ENCODE measurements at regions not wholly inside any gene's neighbourhood (a gene's known extent, or its start where the extent isn't known, plus 50 kb on each side); places are given as distances from the start of the nearest gene placed in this dataset.

DNA sequence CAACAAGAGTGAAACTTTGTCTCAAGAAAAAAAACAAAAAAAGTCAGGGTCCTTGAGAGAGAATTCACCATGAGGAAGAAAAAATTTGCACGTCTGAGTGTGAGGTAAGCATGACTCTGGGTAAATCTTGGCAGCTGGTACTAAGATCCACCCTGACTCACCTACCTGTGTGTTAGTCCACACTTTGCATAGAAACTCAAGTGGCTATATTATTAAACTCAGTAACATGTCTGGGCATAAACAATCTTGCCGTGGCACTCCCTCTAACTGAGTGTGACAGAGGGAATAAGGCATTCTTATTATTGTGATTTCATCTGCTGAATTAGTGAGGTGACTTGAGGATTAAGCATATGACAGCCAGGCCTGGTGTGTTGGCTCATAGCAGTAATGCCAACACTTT, 259.4 kb upstream of the VLDLR start:
- H3K4me1 Mint-ChIP-seq, result no peaks in the 10 kb centered on the region
- no peaks in the 10 kb centered on the region for H3K36me3 Mint-ChIP-seq (ENCODE audit: low read depth)
- peak; percentile 18 for DNase-seq
- no peaks in the 10 kb centered on the region for H3K27me3 Mint-ChIP-seq
- intact Hi-C loops (cut with micrococcal nuclease), result no loop called here
- no peak overlapping the region for H3K4me3 Mint-ChIP-seq
- H3K9me3 Mint-ChIP-seq, result no peaks in the 10 kb centered on the region
- H3K27ac Mint-ChIP-seq, result no peak overlapping the region

DNA sequence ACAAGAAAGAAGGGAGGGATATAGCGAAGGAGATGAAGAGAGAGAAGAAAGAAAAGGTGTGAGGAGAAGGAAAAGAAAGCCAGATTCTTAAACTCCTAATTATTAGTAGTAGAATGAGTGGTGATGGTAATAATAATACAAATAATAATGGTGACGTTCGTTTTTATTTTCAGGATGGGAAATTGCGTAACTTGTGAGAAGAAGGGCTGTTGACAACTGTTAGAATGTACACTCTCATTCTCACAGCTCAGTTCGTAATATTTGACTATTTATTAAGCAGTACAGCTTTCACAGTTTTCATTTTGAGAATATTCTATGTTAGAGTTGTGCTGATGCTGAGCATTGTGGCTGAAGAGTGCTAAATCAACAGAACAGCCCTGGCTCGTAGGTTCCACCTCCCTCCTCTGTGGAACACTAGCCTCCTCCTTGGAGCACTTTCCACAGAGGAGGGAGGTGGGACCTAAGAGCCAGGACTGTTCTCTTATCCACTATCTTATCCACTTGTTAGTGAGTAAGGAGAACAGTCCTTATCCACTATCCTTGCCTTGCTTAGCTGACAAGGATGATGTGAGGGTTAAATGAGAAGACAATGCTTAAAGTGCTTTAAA, 258.3 kb upstream of the VLDLR start:
- no peaks in the 10 kb centered on the region for H3K36me3 Mint-ChIP-seq (ENCODE audit: low read depth)
- H3K4me1 Mint-ChIP-seq, result no peaks in the 10 kb centered on the region
- intact Hi-C loops (cut with micrococcal nuclease), result no loop called here
- no peak overlapping the region for H3K4me3 Mint-ChIP-seq
- H3K9me3 Mint-ChIP-seq, result no peaks in the 10 kb centered on the region
- no peak overlapping the region for H3K27ac Mint-ChIP-seq
- H3K27me3 Mint-ChIP-seq, result no peaks in the 10 kb centered on the region
- no peak for DNase-seq

DNA sequence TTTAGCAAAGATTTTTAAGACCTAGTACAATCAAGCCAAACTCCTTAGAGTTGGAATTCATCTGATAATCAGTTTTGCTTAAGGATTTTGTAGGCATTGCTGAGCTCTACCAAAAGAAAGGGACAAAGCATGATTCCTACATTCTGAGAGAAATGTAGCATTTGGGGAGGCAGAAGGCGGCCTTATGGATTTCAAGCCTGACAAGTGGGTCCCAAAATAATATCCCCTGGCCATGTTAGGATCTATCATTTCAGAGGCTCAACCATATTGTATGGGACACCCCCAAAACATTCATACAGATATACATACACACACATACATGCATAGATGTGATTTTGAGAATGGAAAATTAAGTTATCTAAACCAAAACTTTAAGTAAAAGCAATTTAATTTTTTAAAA, 257.8 kb upstream of the VLDLR start:
- no peaks in the 10 kb centered on the region for H3K27me3 Mint-ChIP-seq
- no peaks in the 10 kb centered on the region for H3K9me3 Mint-ChIP-seq
- no peak for DNase-seq
- H3K4me3 Mint-ChIP-seq, result no peak overlapping the region
- intact Hi-C loops (cut with micrococcal nuclease), result no loop called here
- H3K27ac Mint-ChIP-seq, result no peak overlapping the region
- H3K4me1 Mint-ChIP-seq, result no peaks in the 10 kb centered on the region
- no peaks in the 10 kb centered on the region for H3K36me3 Mint-ChIP-seq (ENCODE audit: low read depth)

DNA sequence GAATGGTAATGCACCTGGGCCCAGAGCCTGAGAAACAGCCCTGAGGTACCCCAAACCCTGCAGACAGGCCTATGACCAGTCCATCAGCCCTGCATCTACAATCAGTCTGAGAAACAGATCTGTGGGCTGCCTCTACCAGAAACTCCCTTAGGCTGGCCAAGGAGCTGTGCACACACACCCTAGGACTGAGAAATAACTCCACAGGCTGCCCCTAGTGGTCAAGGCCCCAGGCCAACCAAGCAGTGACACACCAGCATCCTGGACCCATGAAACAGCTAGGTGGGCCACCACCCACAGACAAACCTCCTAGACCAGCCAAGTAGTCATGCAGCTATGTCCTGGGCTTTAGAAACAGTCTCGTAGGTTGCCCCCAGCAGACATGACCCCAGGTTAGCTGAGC, 253.6 kb upstream of the VLDLR start:
- no peaks in the 10 kb centered on the region for H3K27me3 Mint-ChIP-seq
- H3K27ac Mint-ChIP-seq, result no peak overlapping the region
- H3K4me3 Mint-ChIP-seq, result no peak overlapping the region
- no peaks in the 10 kb centered on the region for H3K9me3 Mint-ChIP-seq
- no peak for DNase-seq
- H3K36me3 Mint-ChIP-seq (ENCODE audit: low read depth), result no peaks in the 10 kb centered on the region
- no peaks in the 10 kb centered on the region for H3K4me1 Mint-ChIP-seq
- intact Hi-C loops (cut with micrococcal nuclease), result no loop called here

DNA sequence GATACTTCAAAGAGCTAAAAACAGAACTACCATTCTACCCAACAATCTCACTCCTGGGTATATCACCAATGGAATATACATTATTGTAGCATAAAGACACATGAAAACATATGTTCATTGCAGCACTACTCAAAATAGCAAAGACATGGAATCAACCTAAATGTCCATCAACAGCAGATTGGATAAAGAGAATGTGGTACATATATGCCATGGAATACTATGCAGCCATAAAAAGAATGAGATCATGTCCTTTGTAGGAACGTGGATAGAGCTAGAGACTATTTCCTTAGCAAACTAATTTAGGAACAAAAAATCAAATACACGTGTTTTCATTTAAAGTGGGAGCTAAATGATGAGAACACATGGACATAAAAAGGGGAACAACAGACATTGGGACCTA, 247.9 kb upstream of the VLDLR start:
- Mint-ChIP-seq H3K4me1 (no peaks in the 10 kb centered on the region), H3K27ac (no peak overlapping the region), H3K27me3 (no peaks in the 10 kb centered on the region), H3K9me3 (peaks cover 4% of the 10 kb centered on the region), H3K36me3 (ENCODE audit: low read depth) (no peaks in the 10 kb centered on the region), H3K4me3 (no peak overlapping the region)
- DNase-seq, result no peak
- intact Hi-C loops (cut with micrococcal nuclease), result no loop called here

DNA sequence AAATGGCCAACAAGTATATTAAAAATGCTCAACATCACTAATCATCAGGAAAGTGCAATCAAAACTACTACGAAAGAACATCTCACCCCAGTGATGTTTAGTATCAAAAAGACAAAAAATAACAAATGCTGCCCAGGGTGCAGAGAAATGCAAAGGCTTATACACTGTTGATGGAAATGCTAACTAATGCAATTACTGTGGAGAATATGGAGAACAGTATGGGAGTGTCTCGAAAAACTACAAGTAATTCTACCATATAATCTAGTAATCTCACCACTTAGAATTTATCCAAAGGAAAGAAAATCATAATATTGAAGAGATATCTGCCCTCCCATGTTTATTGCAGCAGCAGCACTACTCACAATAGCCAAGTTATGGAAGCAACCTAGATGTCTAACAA, 246.5 kb upstream of the VLDLR start:
- intact Hi-C loops (cut with micrococcal nuclease), result no loop called here
- DNase-seq, result no peak
- peaks cover 4% of the 10 kb centered on the region for H3K9me3 Mint-ChIP-seq
- H3K27me3 Mint-ChIP-seq, result no peaks in the 10 kb centered on the region
- no peak overlapping the region for H3K27ac Mint-ChIP-seq
- no peaks in the 10 kb centered on the region for H3K36me3 Mint-ChIP-seq (ENCODE audit: low read depth)
- H3K4me1 Mint-ChIP-seq, result no peaks in the 10 kb centered on the region
- H3K4me3 Mint-ChIP-seq, result no peak overlapping the region

DNA sequence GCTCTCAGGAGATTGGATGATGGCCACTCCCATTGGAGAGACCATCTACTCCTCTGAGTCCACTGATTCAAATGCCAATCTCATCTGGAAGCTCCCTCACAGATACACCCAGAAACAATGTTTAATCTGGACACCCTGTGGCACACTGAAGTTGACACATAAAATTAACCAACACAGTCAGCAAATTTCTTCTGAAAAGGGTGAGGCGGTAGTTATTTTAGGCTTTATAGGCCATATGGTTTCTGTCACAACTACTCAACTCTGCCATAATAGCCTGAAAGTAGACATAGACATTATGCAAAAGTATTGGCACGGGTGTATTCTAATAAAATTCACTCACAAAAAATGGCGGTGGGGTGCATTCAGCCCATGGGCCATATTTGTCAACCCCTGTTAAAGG, 244.5 kb upstream of the VLDLR start:
- intact Hi-C loops (cut with micrococcal nuclease), result no loop called here
- Mint-ChIP-seq H3K27ac (no peak overlapping the region), H3K4me3 (no peak overlapping the region), H3K4me1 (no peaks in the 10 kb centered on the region), H3K36me3 (ENCODE audit: low read depth) (no peaks in the 10 kb centered on the region), H3K9me3 (peaks cover 4% of the 10 kb centered on the region), H3K27me3 (no peaks in the 10 kb centered on the region)
- no peak for DNase-seq

DNA sequence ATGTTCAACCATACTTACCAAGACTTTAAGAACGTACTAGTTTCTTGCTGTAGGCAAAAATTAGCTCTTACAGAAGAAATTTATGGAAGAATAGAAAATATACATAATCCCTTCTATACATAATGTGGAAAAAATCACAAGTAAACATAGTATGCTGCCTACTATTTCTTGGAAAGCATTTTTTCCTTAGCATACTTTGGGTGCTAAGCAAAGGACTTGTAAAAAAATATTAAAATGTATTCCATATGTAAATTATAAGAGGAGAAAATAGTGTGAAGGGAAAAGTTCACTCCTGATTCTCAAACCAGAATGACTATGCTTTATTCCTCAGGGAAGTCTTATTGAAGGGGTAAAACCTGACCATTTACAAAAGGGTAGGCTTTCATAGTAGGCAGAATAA, 243.8 kb upstream of the VLDLR start:
- Mint-ChIP-seq H3K4me3 (no peak overlapping the region), H3K27ac (no peak overlapping the region), H3K9me3 (peaks cover 4% of the 10 kb centered on the region), H3K4me1 (no peaks in the 10 kb centered on the region), H3K36me3 (ENCODE audit: low read depth) (no peaks in the 10 kb centered on the region), H3K27me3 (no peaks in the 10 kb centered on the region)
- intact Hi-C loops (cut with micrococcal nuclease), result no loop called here
- DNase-seq, result no peak

DNA sequence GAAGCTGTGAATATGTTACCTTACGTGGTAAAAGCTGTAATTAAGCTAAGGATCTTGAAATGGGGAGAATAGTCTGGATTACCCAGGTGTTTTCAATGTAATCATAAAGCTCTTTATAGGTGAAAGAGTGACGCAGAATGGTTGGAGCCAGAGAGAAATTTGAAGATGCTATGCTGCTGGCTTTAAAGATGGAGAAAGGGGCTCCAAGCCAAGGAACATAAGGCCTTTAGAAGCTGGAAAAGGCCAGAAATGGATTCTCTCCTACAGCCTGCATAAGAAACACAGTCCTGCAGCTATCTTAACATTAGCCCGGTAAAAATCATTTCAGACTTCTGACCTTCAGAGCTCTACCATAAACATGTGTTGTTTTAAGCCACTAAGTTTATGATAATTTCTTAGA, 243.3 kb upstream of the VLDLR start:
- peaks cover 4% of the 10 kb centered on the region for H3K9me3 Mint-ChIP-seq
- no peaks in the 10 kb centered on the region for H3K4me1 Mint-ChIP-seq
- H3K27me3 Mint-ChIP-seq, result peaks cover 3% of the 10 kb centered on the region
- no peak for DNase-seq
- intact Hi-C loops (cut with micrococcal nuclease), result no loop called here
- no peak overlapping the region for H3K4me3 Mint-ChIP-seq
- no peaks in the 10 kb centered on the region for H3K36me3 Mint-ChIP-seq (ENCODE audit: low read depth)
- no peak overlapping the region for H3K27ac Mint-ChIP-seq

DNA sequence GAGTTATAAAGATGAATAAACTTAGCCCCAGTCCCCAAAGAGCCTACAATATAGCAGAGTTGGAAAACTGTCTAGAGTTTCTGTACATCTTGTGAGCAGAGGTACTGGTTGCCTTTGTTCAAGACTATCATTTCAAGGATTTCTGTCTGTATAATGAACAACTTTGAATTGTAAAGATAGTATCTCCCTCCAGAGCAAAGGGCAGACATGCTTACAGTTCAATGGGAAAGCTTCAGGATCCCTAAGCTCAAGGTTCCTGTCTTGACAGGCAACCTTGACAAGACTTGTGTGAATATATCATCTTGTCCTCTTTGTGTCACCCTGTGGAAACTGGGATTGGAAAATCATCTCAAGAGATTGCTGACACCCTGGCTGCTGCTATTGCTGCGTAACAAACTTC, 242.8 kb upstream of the VLDLR start:
- Mint-ChIP-seq H3K36me3 (ENCODE audit: low read depth) (no peaks in the 10 kb centered on the region), H3K27me3 (peaks cover 3% of the 10 kb centered on the region), H3K4me3 (no peak overlapping the region), H3K27ac (no peak overlapping the region), H3K9me3 (peaks cover under 1% of the 10 kb centered on the region), H3K4me1 (no peaks in the 10 kb centered on the region)
- intact Hi-C loops (cut with micrococcal nuclease), result no loop called here
- DNase-seq, result no peak

DNA sequence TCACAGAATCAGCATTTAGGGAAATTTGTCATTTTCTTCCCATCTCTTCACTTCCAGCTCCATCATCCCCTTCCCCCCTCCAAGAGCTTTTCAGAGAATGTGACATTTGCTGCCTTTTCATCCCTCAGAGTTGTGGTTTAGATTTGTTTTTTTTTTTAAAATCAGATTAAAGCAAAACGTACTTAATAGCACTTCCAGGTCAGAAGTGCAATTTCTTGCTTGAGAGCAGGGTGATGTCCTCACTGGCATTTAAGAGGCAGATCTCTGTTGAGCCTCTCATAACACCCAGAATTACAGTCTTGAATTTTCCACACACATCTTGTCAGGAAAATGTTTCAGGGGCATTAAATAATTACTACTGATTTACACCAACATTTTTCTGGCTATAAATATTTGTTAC, 236.8 kb upstream of the VLDLR start:
- H3K4me1 Mint-ChIP-seq, result no peaks in the 10 kb centered on the region
- H3K27me3 Mint-ChIP-seq, result peaks cover 3% of the 10 kb centered on the region
- no peak overlapping the region for H3K27ac Mint-ChIP-seq
- no peak for DNase-seq
- intact Hi-C loops (cut with micrococcal nuclease), result no loop called here
- no peak overlapping the region for H3K4me3 Mint-ChIP-seq
- no peaks in the 10 kb centered on the region for H3K36me3 Mint-ChIP-seq (ENCODE audit: low read depth)
- no peaks in the 10 kb centered on the region for H3K9me3 Mint-ChIP-seq

DNA sequence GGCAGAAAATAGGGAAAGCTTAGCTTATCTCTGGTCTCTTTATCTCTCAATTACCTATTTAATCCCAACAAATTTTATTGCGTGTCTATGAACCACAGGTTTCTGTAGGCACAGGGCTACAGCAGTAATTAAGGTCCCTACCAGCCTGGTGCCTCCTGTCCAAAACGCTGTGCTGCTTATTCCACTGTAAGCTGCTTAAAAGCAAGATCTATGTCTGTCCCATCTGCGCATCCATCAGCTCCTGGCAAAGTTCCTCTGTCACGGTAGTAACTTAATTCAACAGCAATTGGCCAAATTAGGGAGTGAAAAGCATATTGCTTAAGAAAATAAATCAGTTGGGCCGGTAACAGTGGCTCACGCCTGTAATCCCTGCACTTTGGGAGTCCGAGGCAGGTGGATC, 235.8 kb upstream of the VLDLR start:
- no peak overlapping the region for H3K27ac Mint-ChIP-seq

DNA sequence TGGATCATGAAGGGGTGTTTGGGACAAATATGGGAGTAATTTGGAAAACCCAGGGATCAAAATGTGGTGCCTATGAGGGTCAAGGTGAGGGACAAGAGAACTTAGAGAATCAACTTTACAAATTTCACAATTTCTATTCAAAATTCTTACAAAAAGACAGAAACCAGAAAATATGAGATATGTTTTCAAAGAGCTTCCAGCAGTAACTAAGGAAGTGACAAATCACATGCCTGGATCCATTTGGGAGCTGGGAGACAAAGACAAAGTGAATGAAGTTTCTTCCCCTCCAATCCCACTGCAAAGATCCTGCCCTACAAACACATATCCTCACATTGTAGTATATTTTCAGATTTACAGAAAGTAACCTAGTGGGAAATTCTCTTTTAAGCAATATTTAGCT, 235.0 kb upstream of the VLDLR start:
- no peak overlapping the region for H3K27ac Mint-ChIP-seq
- intact Hi-C loops (cut with micrococcal nuclease), result no loop called here
- DNase-seq, result no peak

More for the DNA sequence above, 235.8 kb upstream of the VLDLR start:
- Mint-ChIP-seq H3K4me1 (no peaks in the 10 kb centered on the region), H3K4me3 (no peak overlapping the region), H3K27me3 (peaks cover 3% of the 10 kb centered on the region), H3K9me3 (no peaks in the 10 kb centered on the region), H3K36me3 (ENCODE audit: low read depth) (no peaks in the 10 kb centered on the region)
- no peak for DNase-seq
- intact Hi-C loops (cut with micrococcal nuclease), result no loop called here

DNA sequence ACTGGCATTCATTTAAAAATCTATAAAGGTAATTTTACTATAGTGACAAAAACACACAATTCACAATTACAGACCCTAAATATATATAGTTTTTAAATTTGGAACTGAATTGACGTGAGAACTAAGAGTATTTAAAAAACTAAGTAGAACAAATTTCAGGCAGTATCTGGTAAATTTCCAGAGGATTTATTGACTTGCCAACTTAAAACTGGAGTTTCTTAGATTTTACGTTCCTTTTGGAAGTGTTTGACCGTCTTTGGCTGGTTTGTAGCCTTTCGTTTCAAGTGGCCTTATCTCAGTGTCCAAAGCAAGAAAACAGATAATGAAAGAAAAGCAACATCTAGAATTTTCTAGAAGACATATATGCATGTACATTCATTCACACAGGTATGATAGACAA, 234.4 kb upstream of the VLDLR start:
- DNase-seq, result no peak
- intact Hi-C loops (cut with micrococcal nuclease), result no loop called here
- Mint-ChIP-seq H3K9me3 (no peaks in the 10 kb centered on the region), H3K4me1 (no peaks in the 10 kb centered on the region), H3K4me3 (no peak overlapping the region), H3K27me3 (peaks cover 3% of the 10 kb centered on the region), H3K27ac (no peak overlapping the region), H3K36me3 (ENCODE audit: low read depth) (no peaks in the 10 kb centered on the region)

More for the DNA sequence above, 235.0 kb upstream of the VLDLR start:
- Mint-ChIP-seq H3K4me1 (no peaks in the 10 kb centered on the region), H3K27me3 (peaks cover 3% of the 10 kb centered on the region), H3K9me3 (no peaks in the 10 kb centered on the region), H3K36me3 (ENCODE audit: low read depth) (no peaks in the 10 kb centered on the region), H3K4me3 (no peak overlapping the region)

DNA sequence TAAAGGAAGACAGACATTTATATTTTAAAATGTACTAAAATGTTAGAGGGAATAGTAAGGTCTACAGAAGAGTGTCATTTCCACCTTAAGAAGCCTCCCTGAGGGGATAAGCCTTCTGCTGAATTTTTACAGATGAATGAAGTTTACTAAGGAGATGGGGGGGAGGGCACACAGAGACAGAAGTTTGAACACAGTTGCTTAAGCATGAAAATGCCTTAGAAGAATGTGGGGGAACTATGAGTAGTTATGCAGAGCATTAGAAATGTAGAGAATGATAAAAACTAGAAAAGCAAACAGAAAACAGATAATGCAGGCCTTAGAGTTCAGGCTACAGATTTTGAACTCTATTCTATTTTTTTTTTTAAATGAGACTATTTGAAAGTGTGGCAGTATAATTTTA, 232.2 kb upstream of the VLDLR start:
- no peak overlapping the region for H3K27ac Mint-ChIP-seq
- no peak overlapping the region for H3K4me3 Mint-ChIP-seq
- intact Hi-C loops (cut with micrococcal nuclease), result no loop called here

More for the DNA sequence above, 232.2 kb upstream of the VLDLR start:
- Mint-ChIP-seq H3K36me3 (ENCODE audit: low read depth) (no peaks in the 10 kb centered on the region), H3K9me3 (no peaks in the 10 kb centered on the region), H3K27me3 (no peaks in the 10 kb centered on the region), H3K4me1 (no peaks in the 10 kb centered on the region)
- DNase-seq, result no peak
